K562 (cell line): ENCODE measurements at regions not wholly inside any gene's neighbourhood (a gene's known extent, or its start where the extent isn't known, plus 50 kb on each side); places are given as distances from the start of the nearest gene placed in this dataset.

Source experiments
- CBX2 ChIP-seq: fragments of 200-600 bp; sonication (generic); IDR thresholded peaks from one replicate; pipeline ENCODE4 v1.6.1; 2012; ENCODE audit warnings: mild to moderate bottlenecking, low read length, inconsistent platforms; ENCODE audit not compliant: insufficient read depth, poor library complexity, severe bottlenecking
- E2F6 ChIP-seq, 2 experiments: IDR thresholded peaks; 2 replicates each; pipeline ENCODE4 v1.6.1; 2011; ENCODE audit warnings: borderline replicate concordance in 1 of 2, control low read depth in 1 of 2, low read depth in 1 of 2, low read length in 1 of 2, mild to moderate bottlenecking in 1 of 2, mixed read lengths in 1 of 2, moderate library complexity in 1 of 2; ENCODE audit not compliant: insufficient read depth in 1 of 2, insufficient read length in 1 of 2, poor library complexity in 1 of 2, severe bottlenecking in 1 of 2; ENCODE audit errors: extremely low read depth in 1 of 2
- EGR1 ChIP-seq: fragments of 450-650 bp; conservative IDR thresholded peaks from 2 replicates; pipeline ENCODE4 v1.6.1; 2017; ENCODE audit warnings: mild to moderate bottlenecking
- JUND ChIP-seq, 2 experiments: IDR thresholded peaks; 2 replicates in 1 of 2; 3 replicates in 1 of 2; pipeline ENCODE4 v1.6.1; 2011; ENCODE audit warnings: borderline replicate concordance in 2 of 2, low read depth in 2 of 2, low read length in 2 of 2, improper control_type of control experiment in 1 of 2, missing biosample characterization in 1 of 2, missing genetic modification characterization in 1 of 2, missing genetic modification reagents in 1 of 2
- POLR2AphosphoS5 ChIP-seq: IDR thresholded peaks from 2 replicates; pipeline ENCODE4 v1.6.1; 2011; ENCODE audit warnings: mild to moderate bottlenecking, low read depth, low read length, moderate library complexity; ENCODE audit not compliant: control insufficient read depth, insufficient read depth
- ZBTB9 ChIP-seq: fragments of 450-650 bp; formaldehyde crosslinking; IDR thresholded peaks from 2 replicates; pipeline ENCODE4 v1.4.0; 2020; ENCODE audit warnings: mild to moderate bottlenecking, moderate library complexity
- ZNF274 ChIP-seq: IDR thresholded peaks from 2 replicates; pipeline ENCODE4 v1.6.1; 2011; ENCODE audit warnings: low read depth, mild to moderate bottlenecking, low read length, moderate library complexity, borderline replicate concordance
- TF ChIP-seq, protein P1 (sequence below), 2 experiments: fragments of 450-650 bp; formaldehyde crosslinking in 1 of 2; IDR thresholded peaks; 2 replicates each; pipeline versions ENCODE4 v1.4.0 to v1.6.1; 2014 to 2020; ENCODE audit warnings: mild to moderate bottlenecking in 2 of 2, borderline replicate concordance in 1 of 2, low read depth in 1 of 2

- TF ChIP-seq CBX2: no peak
- TF ChIP-seq ZNF274: no peak
- TF ChIP-seq E2F6 (IDR thresholded peaks at IDR 0.05; ENCODE audit: borderline replicate concordance in 1 of 2, extremely low read depth in 1 of 2, insufficient read depth in 1 of 2, insufficient read length in 1 of 2, low read depth in 1 of 2, low read length in 1 of 2, poor library complexity in 1 of 2, severe bottlenecking in 1 of 2): no peak
- TF ChIP-seq JUND (IDR thresholded peaks at IDR 0.05; ENCODE audit: borderline replicate concordance, low read depth, low read length): no peak
- TF ChIP-seq JUND (tag; IDR thresholded peaks at IDR 0.05; ENCODE audit: borderline replicate concordance, low read depth, low read length): no peak
- no peak for TF ChIP-seq ZBTB9 (CRISPR knock-in tag)
- TF ChIP-seq POLR2AphosphoS5: no peak
- TF ChIP-seq EGR1: no peak
- TF ChIP-seq, protein P1, sequence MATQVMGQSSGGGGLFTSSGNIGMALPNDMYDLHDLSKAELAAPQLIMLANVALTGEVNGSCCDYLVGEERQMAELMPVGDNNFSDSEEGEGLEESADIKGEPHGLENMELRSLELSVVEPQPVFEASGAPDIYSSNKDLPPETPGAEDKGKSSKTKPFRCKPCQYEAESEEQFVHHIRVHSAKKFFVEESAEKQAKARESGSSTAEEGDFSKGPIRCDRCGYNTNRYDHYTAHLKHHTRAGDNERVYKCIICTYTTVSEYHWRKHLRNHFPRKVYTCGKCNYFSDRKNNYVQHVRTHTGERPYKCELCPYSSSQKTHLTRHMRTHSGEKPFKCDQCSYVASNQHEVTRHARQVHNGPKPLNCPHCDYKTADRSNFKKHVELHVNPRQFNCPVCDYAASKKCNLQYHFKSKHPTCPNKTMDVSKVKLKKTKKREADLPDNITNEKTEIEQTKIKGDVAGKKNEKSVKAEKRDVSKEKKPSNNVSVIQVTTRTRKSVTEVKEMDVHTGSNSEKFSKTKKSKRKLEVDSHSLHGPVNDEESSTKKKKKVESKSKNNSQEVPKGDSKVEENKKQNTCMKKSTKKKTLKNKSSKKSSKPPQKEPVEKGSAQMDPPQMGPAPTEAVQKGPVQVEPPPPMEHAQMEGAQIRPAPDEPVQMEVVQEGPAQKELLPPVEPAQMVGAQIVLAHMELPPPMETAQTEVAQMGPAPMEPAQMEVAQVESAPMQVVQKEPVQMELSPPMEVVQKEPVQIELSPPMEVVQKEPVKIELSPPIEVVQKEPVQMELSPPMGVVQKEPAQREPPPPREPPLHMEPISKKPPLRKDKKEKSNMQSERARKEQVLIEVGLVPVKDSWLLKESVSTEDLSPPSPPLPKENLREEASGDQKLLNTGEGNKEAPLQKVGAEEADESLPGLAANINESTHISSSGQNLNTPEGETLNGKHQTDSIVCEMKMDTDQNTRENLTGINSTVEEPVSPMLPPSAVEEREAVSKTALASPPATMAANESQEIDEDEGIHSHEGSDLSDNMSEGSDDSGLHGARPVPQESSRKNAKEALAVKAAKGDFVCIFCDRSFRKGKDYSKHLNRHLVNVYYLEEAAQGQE (IDR thresholded peaks at IDR 0.05; ENCODE audit: borderline replicate concordance): no peak
- TF ChIP-seq, protein P1 (CRISPR knock-in tag; IDR thresholded peaks at IDR 0.05; ENCODE audit: low read depth): no peak
Measured at GRCh38 chr11:87454241-87454640, 416.5 kb downstream of the TMEM135 start.
